Naive thymus-derived CD8-positive, alpha-beta T cell (primary cell): ENCODE measurements at regions not wholly inside any gene's neighbourhood (a gene's known extent, or its start where the extent isn't known, plus 50 kb on each side); places are given as distances from the start of the nearest gene placed in this dataset.
A peak's percentile ranks its signal among the peaks of the same experiment; 100 is the strongest.

Experiments
- ATAC-seq, 2 donors: fragments of 150-1000 bp; cut with Tn5 transposase in 1 of 2; sonication (Bioruptor Pico), chemical (Tn5 transposase) in 1 of 2; 1 replicate in 1 of 2; 2 replicates in 1 of 2; pipeline ENCODE4 v1.10.0; 2021; ENCODE audit warnings: mild to moderate bottlenecking in 2 of 2, moderate library complexity in 2 of 2
- POLR2A ChIA-PET: fragments of 350-600 bp; sonication (Branson Sonifier 250); formaldehyde crosslinking; loops from one replicate; lab custom pipeline; 2021; ENCODE audit warnings: antibody characterized with exemption; lab: Charles Lee
- DNase-seq, 10 donors: peaks; one replicate each; pipeline versions ENCODE4 v3.0.0 to v3.0.0-alpha.2; 2020 to 2022
- H3K27ac Mint-ChIP-seq, 10 donors: one replicate each; pipeline ENCODE4 v1.8.0; 2020 to 2022; ENCODE audit warnings: mild to moderate bottlenecking in 10 of 10, mixed read lengths in 10 of 10, moderate library complexity in 4 of 10, inconsistent platforms in 1 of 10
- H3K27me3 Mint-ChIP-seq, 5 donors: one replicate each; pipeline ENCODE4 v1.8.0; 2021 to 2022; ENCODE audit warnings: mixed read lengths in 5 of 5
- H3K36me3 Mint-ChIP-seq, 3 donors: one replicate each; pipeline ENCODE4 v1.8.0; 2020 to 2022; ENCODE audit warnings: mixed read lengths in 3 of 3, mild to moderate bottlenecking in 2 of 3, inconsistent platforms in 1 of 3
- H3K4me1 Mint-ChIP-seq, 4 donors: one replicate each; pipeline ENCODE4 v1.8.0; 2021 to 2022; ENCODE audit warnings: mixed read lengths in 4 of 4
- H3K4me3 Mint-ChIP-seq, 10 donors: one replicate each; pipeline ENCODE4 v1.8.0; 2020 to 2022; ENCODE audit warnings: mild to moderate bottlenecking in 10 of 10, mixed read lengths in 10 of 10, moderate library complexity in 6 of 10, inconsistent platforms in 1 of 10
- H3K9me3 Mint-ChIP-seq, 9 donors: one replicate each; pipeline ENCODE4 v1.8.0; 2020 to 2022; ENCODE audit warnings: mixed read lengths in 9 of 9, mild to moderate bottlenecking in 3 of 9, inconsistent platforms in 1 of 9, moderate library complexity in 1 of 9

GRCh38 chr2:111661286-111661940, 222.6 kb downstream of the ANAPC1 start:
- ATAC-seq (no peak), DNase-seq (no peak)
- Mint-ChIP-seq H3K27ac (no peak overlapping the region), H3K4me3 (no peak overlapping the region), H3K9me3 (no peaks in the 10 kb centered on the region), H3K36me3 (no peaks in the 10 kb centered on the region), H3K27me3 (peaks cover 0 to 2% (median 0%) of the 10 kb centered on the region in 5 donors), H3K4me1 (peaks cover 0 to 10% (median 0%) of the 10 kb centered on the region in 4 donors)
- POLR2A ChIA-PET: no interaction called here

- H3K4me3 Mint-ChIP-seq: no peak overlapping the region
- H3K36me3 Mint-ChIP-seq: no peaks in the 10 kb centered on the region
- peaks cover 0 to 1% (median 0%) of the 10 kb centered on the region in 5 donors for H3K27me3 Mint-ChIP-seq
- peaks cover 0 to 10% (median 0%) of the 10 kb centered on the region in 4 donors for H3K4me1 Mint-ChIP-seq
- ATAC-seq: no peak
- POLR2A ChIA-PET: no interaction called here
- no peak for DNase-seq
- H3K27ac Mint-ChIP-seq: no peak overlapping the region
- no peaks in the 10 kb centered on the region for H3K9me3 Mint-ChIP-seq
These were observed 221.8 kb downstream of the ANAPC1 start for GRCh38 chr2:111662039-111662770.

GRCh38 chr2:111662771-111663470, 221.1 kb downstream of the ANAPC1 start:
- no peaks in the 10 kb centered on the region for H3K9me3 Mint-ChIP-seq
- H3K4me3 Mint-ChIP-seq: no peak overlapping the region
- POLR2A ChIA-PET: no interaction called here
- no peak overlapping the region for H3K27ac Mint-ChIP-seq
- no peak for DNase-seq
- H3K27me3 Mint-ChIP-seq: peaks cover 0 to 1% (median 0%) of the 10 kb centered on the region in 5 donors
- H3K36me3 Mint-ChIP-seq: no peaks in the 10 kb centered on the region
- no peak for ATAC-seq
- H3K4me1 Mint-ChIP-seq: peaks cover 0 to 10% (median 0%) of the 10 kb centered on the region in 4 donors

GRCh38 chr2:111663471-111664274, 220.3 kb downstream of the ANAPC1 start:
- Mint-ChIP-seq H3K27ac (no peak overlapping the region), H3K36me3 (no peaks in the 10 kb centered on the region), H3K9me3 (no peaks in the 10 kb centered on the region), H3K4me1 (peaks cover 0 to 10% (median 0%) of the 10 kb centered on the region in 4 donors), H3K27me3 (peaks cover 0 to 1% (median 0%) of the 10 kb centered on the region in 5 donors), H3K4me3 (no peak overlapping the region)
- ATAC-seq (no peak), DNase-seq (no peak)
- POLR2A ChIA-PET: no interaction called here

- no peak for DNase-seq
- no peak for ATAC-seq
- peaks cover 0 to 11% (median 0%) of the 10 kb centered on the region in 4 donors for H3K4me1 Mint-ChIP-seq
- peaks cover 0 to 1% (median 0%) of the 10 kb centered on the region in 5 donors for H3K27me3 Mint-ChIP-seq
- no peak overlapping the region for H3K27ac Mint-ChIP-seq
- POLR2A ChIA-PET: no interaction called here
- H3K36me3 Mint-ChIP-seq: no peaks in the 10 kb centered on the region
- no peaks in the 10 kb centered on the region for H3K9me3 Mint-ChIP-seq
- H3K4me3 Mint-ChIP-seq: no peak overlapping the region
These were observed 219.6 kb downstream of the ANAPC1 start for GRCh38 chr2:111664275-111664850.

GRCh38 chr2:111665011-111665410, 219.0 kb downstream of the ANAPC1 start:
- ATAC-seq (no peak), DNase-seq (no peak)
- POLR2A ChIA-PET: no interaction called here
- Mint-ChIP-seq H3K4me3 (no peak overlapping the region), H3K4me1 (peaks cover 0 to 13% (median 0%) of the 10 kb centered on the region in 4 donors), H3K27me3 (peaks cover 0 to 1% (median 0%) of the 10 kb centered on the region in 5 donors), H3K9me3 (no peaks in the 10 kb centered on the region), H3K36me3 (no peaks in the 10 kb centered on the region), H3K27ac (no peak overlapping the region)

- H3K36me3 Mint-ChIP-seq: no peaks in the 10 kb centered on the region
- no peak overlapping the region for H3K27ac Mint-ChIP-seq
- peaks cover 0 to 3% (median 0%) of the 10 kb centered on the region in 5 donors for H3K27me3 Mint-ChIP-seq
- POLR2A ChIA-PET: no interaction called here
- DNase-seq: no peak
- H3K9me3 Mint-ChIP-seq: no peaks in the 10 kb centered on the region
- no peak for ATAC-seq
- peaks cover 0 to 15% (median 0%) of the 10 kb centered on the region in 4 donors for H3K4me1 Mint-ChIP-seq
- no peak overlapping the region for H3K4me3 Mint-ChIP-seq
These were observed 218.4 kb downstream of the ANAPC1 start for GRCh38 chr2:111665551-111666116.

GRCh38 chr2:111666160-111666559, 217.8 kb downstream of the ANAPC1 start:
- Mint-ChIP-seq H3K36me3 (no peaks in the 10 kb centered on the region), H3K27me3 (peaks cover 0 to 3% (median 0%) of the 10 kb centered on the region in 5 donors), H3K9me3 (peaks cover 0 to 1% (median 0%) of the 10 kb centered on the region in 9 donors), H3K4me3 (no peak overlapping the region), H3K27ac (no peak overlapping the region), H3K4me1 (peaks cover 0 to 13% (median 0%) of the 10 kb centered on the region in 4 donors)
- POLR2A ChIA-PET: no interaction called here
- ATAC-seq (no peak), DNase-seq (no peak)

- no peak for ATAC-seq
- no peak overlapping the region for H3K4me3 Mint-ChIP-seq
These were observed 217.0 kb downstream of the ANAPC1 start for GRCh38 chr2:111667001-111667400.

GRCh38 chr2:111667542-111668273, 216.3 kb downstream of the ANAPC1 start:
- no peak overlapping the region for H3K4me3 Mint-ChIP-seq
- no peaks in the 10 kb centered on the region for H3K36me3 Mint-ChIP-seq
- POLR2A ChIA-PET: no interaction called here
- peaks cover 0 to 3% (median 0%) of the 10 kb centered on the region in 5 donors for H3K27me3 Mint-ChIP-seq
- H3K27ac Mint-ChIP-seq: no peak overlapping the region
- ATAC-seq: no peak
- peaks cover 0 to 4% (median 0%) of the 10 kb centered on the region in 9 donors for H3K9me3 Mint-ChIP-seq
- H3K4me1 Mint-ChIP-seq: peaks cover 0 to 10% (median 0%) of the 10 kb centered on the region in 4 donors
- DNase-seq: no peak

More at GRCh38 chr2:111667001-111667400, 217.0 kb downstream of the ANAPC1 start:
- H3K36me3 Mint-ChIP-seq: no peaks in the 10 kb centered on the region
- peaks cover 0 to 3% (median 0%) of the 10 kb centered on the region in 5 donors for H3K27me3 Mint-ChIP-seq
- peak overlapping the region in 1 of 10 donors; percentile 6 for H3K27ac Mint-ChIP-seq
- peaks cover 0 to 13% (median 0%) of the 10 kb centered on the region in 4 donors for H3K4me1 Mint-ChIP-seq
- no peak for DNase-seq
- peaks cover 0 to 4% (median 0%) of the 10 kb centered on the region in 9 donors for H3K9me3 Mint-ChIP-seq
- POLR2A ChIA-PET: no interaction called here

GRCh38 chr2:111668274-111668616, 215.7 kb downstream of the ANAPC1 start:
- DNase-seq (no peak), ATAC-seq (no peak)
- Mint-ChIP-seq H3K36me3 (no peaks in the 10 kb centered on the region), H3K27ac (no peak overlapping the region), H3K4me1 (peaks cover 0 to 8% (median 0%) of the 10 kb centered on the region in 4 donors), H3K9me3 (peaks cover 0 to 4% (median 0%) of the 10 kb centered on the region in 9 donors), H3K4me3 (no peak overlapping the region), H3K27me3 (peaks cover 0 to 3% (median 0%) of the 10 kb centered on the region in 5 donors)
- POLR2A ChIA-PET: no interaction called here
